IMR-90 (cell line): ENCODE measurements at regions not wholly inside any gene's neighbourhood (a gene's known extent, or its start where the extent isn't known, plus 50 kb on each side); places are given as distances from the start of the nearest gene placed in this dataset.

Experiments used
- CEBPB ChIP-seq: IDR thresholded peaks from 2 replicates; pipeline ENCODE4 v1.6.1; 2012; ENCODE audit warnings: low read depth, low read length, improper control_type of control experiment
- MAFK ChIP-seq: IDR thresholded peaks from 2 replicates; pipeline ENCODE4 v1.6.1; 2012; ENCODE audit warnings: low read depth, low read length, improper control_type of control experiment
- MAZ ChIP-seq: IDR thresholded peaks from 2 replicates; pipeline ENCODE4 v1.6.1; 2012; ENCODE audit warnings: low read depth, mild to moderate bottlenecking, low read length, improper control_type of control experiment, moderate library complexity, borderline replicate concordance
- MXI1 ChIP-seq: IDR thresholded peaks from 2 replicates; pipeline ENCODE4 v1.6.1; 2012; ENCODE audit warnings: low read depth, mild to moderate bottlenecking, low read length, moderate library complexity, borderline replicate concordance
- NFE2L2 ChIP-seq: fragments of 150-350 bp; IDR thresholded peaks from 2 replicates; pipeline ENCODE4 v1.6.1; 2016; ENCODE audit warnings: low read depth, mild to moderate bottlenecking, low read length
- POLR2A ChIP-seq: IDR thresholded peaks from 2 replicates; pipeline ENCODE4 v1.6.1; 2012; ENCODE audit warnings: mild to moderate bottlenecking, low read depth, low read length
- RCOR1 ChIP-seq: IDR thresholded peaks from 2 replicates; pipeline ENCODE4 v1.6.1; 2012; ENCODE audit warnings: mild to moderate bottlenecking, low read length, improper control_type of control experiment; ENCODE audit not compliant: insufficient replicate concordance
- RFX5 ChIP-seq: IDR thresholded peaks from 2 replicates; pipeline ENCODE4 v1.8.0; 2012; ENCODE audit warnings: low read depth, mild to moderate bottlenecking, low read length, moderate library complexity
- SMC3 ChIP-seq: fragments of 150-350 bp; IDR thresholded peaks from 2 replicates; pipeline ENCODE4 v1.6.1; 2016; ENCODE audit warnings: low read depth, mild to moderate bottlenecking, antibody characterized with exemption, low read length, moderate library complexity
- USF2 ChIP-seq: fragments of 150-350 bp; IDR thresholded peaks from 2 replicates; pipeline ENCODE4 v1.6.1; 2017; ENCODE audit warnings: mild to moderate bottlenecking, antibody characterized with exemption, low read length, low read depth
- TF ChIP-seq, protein P1 (sequence below): conservative IDR thresholded peaks from 2 replicates; pipeline ENCODE4 v1.5.1; 2012; ENCODE audit warnings: mild to moderate bottlenecking, low read depth, low read length, improper control_type of control experiment

DNA sequence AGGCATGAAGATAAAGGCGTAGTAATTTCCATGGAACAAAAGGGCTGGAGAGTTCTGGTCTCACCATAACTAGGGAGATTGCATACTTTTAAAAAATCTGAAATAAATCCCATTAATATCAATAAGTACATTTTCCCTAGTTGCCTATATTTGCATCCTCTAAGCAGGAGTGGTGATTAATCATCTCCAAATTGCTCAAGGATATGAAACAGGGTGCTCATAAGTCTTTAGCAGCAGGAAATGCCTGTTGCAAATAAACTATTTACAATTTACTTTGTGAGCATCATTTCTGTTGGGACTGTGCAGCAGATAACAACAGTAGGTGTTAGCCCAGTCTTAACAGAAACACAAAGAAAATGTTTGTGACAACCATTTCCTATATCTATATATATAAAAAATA is 92.4 kb upstream of the TMEM178A start:
- no peak for TF ChIP-seq MAZ
- TF ChIP-seq, protein P1, sequence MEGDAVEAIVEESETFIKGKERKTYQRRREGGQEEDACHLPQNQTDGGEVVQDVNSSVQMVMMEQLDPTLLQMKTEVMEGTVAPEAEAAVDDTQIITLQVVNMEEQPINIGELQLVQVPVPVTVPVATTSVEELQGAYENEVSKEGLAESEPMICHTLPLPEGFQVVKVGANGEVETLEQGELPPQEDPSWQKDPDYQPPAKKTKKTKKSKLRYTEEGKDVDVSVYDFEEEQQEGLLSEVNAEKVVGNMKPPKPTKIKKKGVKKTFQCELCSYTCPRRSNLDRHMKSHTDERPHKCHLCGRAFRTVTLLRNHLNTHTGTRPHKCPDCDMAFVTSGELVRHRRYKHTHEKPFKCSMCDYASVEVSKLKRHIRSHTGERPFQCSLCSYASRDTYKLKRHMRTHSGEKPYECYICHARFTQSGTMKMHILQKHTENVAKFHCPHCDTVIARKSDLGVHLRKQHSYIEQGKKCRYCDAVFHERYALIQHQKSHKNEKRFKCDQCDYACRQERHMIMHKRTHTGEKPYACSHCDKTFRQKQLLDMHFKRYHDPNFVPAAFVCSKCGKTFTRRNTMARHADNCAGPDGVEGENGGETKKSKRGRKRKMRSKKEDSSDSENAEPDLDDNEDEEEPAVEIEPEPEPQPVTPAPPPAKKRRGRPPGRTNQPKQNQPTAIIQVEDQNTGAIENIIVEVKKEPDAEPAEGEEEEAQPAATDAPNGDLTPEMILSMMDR = no peak
- no peak for TF ChIP-seq RCOR1
- no peak for TF ChIP-seq POLR2A
- no peak for TF ChIP-seq MXI1
- TF ChIP-seq USF2 = no peak
- TF ChIP-seq MAFK = no peak
- TF ChIP-seq SMC3 = no peak
- TF ChIP-seq CEBPB = no peak
- no peak for TF ChIP-seq NFE2L2
- no peak for TF ChIP-seq RFX5
